Subcutaneous abdominal adipose tissue (tissue), 5 donors: ENCODE measurements at regions not wholly inside any gene's neighbourhood (a gene's known extent, or its start where the extent isn't known, plus 50 kb on each side); places are given as distances from the start of the nearest gene placed in this dataset.

ENCODE experiments used
- H3K27ac ChIP-seq: one replicate; pipeline ENCODE4 v1.7.0; 2013; ENCODE audit warnings: low read depth, mild to moderate bottlenecking, inconsistent platforms, low read length, moderate library complexity
- H3K27me3 ChIP-seq, 5 donors: one replicate each; pipeline ENCODE4 v1.7.0; 2013; ENCODE audit warnings: low read length in 5 of 5, inconsistent platforms in 1 of 5; ENCODE audit not compliant: control insufficient read depth in 5 of 5, insufficient read depth in 4 of 5
- H3K36me3 ChIP-seq, 5 donors: one replicate each; pipeline ENCODE4 v1.7.0; 2013; ENCODE audit warnings: low read length in 5 of 5; ENCODE audit not compliant: control insufficient read depth in 5 of 5, insufficient read depth in 5 of 5
- H3K4me1 ChIP-seq, 5 donors: one replicate each; pipeline ENCODE4 v1.7.0; 2013; ENCODE audit warnings: low read length in 5 of 5, mild to moderate bottlenecking in 3 of 5, moderate library complexity in 1 of 5; ENCODE audit not compliant: control insufficient read depth in 5 of 5, insufficient read depth in 5 of 5
- H3K4me3 ChIP-seq, 5 donors: one replicate each; pipeline ENCODE4 v1.7.0; 2013; ENCODE audit warnings: low read length in 5 of 5, low read depth in 1 of 5
- H3K9ac ChIP-seq, 5 donors: one replicate each; pipeline ENCODE4 v1.7.0; 2013; ENCODE audit warnings: low read length in 5 of 5, mild to moderate bottlenecking in 4 of 5, moderate library complexity in 3 of 5
- H3K9me3 ChIP-seq, 5 donors: one replicate each; pipeline ENCODE4 v1.7.0; 2013; ENCODE audit warnings: low read length in 5 of 5; ENCODE audit not compliant: control insufficient read depth in 5 of 5
- donor health status: healthy.
- donor health status: healthy.
- donor health status: healthy.
- donor health status: healthy.
- donor health status: healthy.

DNA sequence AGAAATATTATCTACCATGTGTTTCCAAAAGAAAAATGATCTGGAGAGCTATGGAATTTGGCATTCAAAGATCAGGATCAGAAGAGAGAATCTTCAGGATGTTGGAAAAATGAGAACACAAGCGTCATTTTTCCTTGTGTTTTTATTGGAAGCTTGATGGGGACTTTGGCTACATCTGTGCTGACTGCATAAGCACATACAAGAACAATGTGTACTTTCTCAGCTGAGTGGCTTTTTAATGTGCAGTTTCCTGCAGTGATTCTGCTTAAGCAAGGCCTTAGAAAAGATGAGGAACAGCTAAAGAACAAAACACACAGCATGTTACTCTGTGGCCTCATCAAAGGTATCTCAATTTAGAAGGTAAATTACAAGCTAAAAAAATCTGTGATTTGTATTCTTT, 1039.9 kb downstream of the GLUD2 start:
- Histone ChIP-seq H3K4me1 (no peaks in the 10 kb centered on the region), H3K27ac (no peak overlapping the region), H3K9ac (no peak overlapping the region), H3K4me3 (no peak overlapping the region), H3K27me3 (no peaks in the 10 kb centered on the region), H3K9me3 (no peaks in the 10 kb centered on the region), H3K36me3 (no peaks in the 10 kb centered on the region)

DNA sequence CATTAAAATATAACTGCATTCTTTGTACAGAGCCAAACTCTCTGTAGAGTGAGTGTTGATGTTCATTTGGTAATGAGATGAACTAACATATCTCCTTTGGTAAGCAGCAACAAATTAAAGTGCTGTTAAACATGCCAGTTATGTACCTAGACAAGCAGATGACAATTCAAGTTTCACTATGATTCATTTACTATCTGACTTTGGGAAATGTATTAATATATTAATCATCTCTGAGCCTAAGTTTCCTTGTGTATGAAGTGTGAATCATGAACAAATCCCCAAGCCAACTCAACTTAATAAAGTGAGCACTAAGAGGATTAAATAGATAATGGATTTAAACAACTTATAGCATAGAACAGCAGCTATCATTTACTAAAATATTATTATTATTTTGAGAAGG, 1044.2 kb downstream of the GLUD2 start:
- Histone ChIP-seq H3K4me1 (no peaks in the 10 kb centered on the region), H3K9ac (no peak overlapping the region), H3K27me3 (no peaks in the 10 kb centered on the region)

DNA sequence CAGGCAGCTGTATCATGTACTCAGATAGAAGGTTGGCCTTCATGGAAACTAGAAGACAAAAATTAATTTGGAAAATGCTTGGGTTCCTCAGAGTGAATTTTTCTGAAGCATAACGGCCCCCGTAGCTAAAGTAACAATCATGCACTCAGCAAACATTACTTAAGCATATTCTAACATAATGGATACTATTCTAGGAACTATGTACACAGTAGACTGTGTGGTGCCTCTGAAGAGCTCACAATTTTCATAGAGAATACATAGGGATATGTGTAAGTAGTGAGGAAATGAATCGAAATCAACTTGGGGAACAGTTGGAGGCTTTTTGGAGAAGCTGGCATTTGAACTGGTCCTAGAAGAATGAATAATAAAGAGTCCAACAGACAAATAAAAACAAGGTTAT, 1045.0 kb downstream of the GLUD2 start:
- Histone ChIP-seq H3K27ac (no peak overlapping the region), H3K4me1 (no peaks in the 10 kb centered on the region), H3K27me3 (no peaks in the 10 kb centered on the region), H3K9me3 (peaks cover 0 to 7% (median 0%) of the 10 kb centered on the region in 5 donors), H3K4me3 (no peak overlapping the region), H3K36me3 (no peaks in the 10 kb centered on the region), H3K9ac (no peak overlapping the region)

More for the DNA sequence above, 1044.2 kb downstream of the GLUD2 start:
- Histone ChIP-seq H3K36me3 (no peaks in the 10 kb centered on the region), H3K27ac (no peak overlapping the region), H3K9me3 (peaks cover 0 to 4% (median 0%) of the 10 kb centered on the region in 5 donors), H3K4me3 (no peak overlapping the region)

DNA sequence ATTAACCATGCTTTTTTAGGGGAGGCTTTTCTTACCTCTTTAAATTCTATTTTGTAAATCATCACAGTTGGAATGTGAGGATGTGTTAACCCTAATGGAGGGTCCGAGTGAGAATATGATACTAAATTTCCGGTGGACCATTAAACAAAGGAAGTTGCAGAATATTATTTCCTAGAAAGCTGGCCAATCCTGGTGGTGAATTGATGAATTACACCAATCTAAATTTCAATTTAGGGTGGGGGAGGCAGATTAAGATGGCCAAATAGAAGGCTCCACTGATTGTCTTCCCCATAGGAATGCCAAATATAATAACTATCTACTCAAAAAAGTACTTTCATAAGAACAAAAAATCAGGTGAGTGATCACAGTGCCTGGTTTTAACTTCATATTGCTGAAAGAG, 1045.6 kb downstream of the GLUD2 start:
- Histone ChIP-seq H3K9ac (no peak overlapping the region), H3K4me3 (no peak overlapping the region), H3K36me3 (no peaks in the 10 kb centered on the region), H3K4me1 (no peaks in the 10 kb centered on the region), H3K27ac (no peak overlapping the region), H3K27me3 (no peaks in the 10 kb centered on the region), H3K9me3 (peaks cover 0 to 12% (median 6%) of the 10 kb centered on the region in 5 donors)

DNA sequence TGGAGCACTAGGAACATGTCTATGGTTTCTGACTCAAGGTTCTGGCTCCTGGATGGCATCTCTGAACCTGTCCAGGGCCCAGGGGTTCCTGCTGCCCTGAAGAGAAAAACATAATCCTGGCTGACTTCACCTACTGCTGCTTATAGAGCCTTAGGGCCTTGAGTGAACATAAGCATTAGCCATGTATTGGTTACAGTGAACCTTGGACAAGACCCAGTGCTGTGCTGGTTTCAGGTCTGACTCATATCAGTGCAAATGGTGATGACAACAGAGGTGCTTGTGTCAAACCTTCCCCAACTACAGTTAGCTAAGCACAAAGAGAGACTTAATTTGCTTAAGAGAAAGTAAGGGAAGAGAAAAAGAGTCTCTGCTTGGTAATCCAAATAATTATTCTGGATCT, 1047.2 kb downstream of the GLUD2 start:
- no peak overlapping the region for H3K9ac ChIP-seq
- no peaks in the 10 kb centered on the region for H3K4me1 ChIP-seq
- no peaks in the 10 kb centered on the region for H3K27me3 ChIP-seq
- H3K27ac ChIP-seq = no peak overlapping the region
- no peak overlapping the region for H3K4me3 ChIP-seq
- H3K36me3 ChIP-seq = no peaks in the 10 kb centered on the region
- H3K9me3 ChIP-seq = peaks cover 0 to 16% (median 7%) of the 10 kb centered on the region in 5 donors

DNA sequence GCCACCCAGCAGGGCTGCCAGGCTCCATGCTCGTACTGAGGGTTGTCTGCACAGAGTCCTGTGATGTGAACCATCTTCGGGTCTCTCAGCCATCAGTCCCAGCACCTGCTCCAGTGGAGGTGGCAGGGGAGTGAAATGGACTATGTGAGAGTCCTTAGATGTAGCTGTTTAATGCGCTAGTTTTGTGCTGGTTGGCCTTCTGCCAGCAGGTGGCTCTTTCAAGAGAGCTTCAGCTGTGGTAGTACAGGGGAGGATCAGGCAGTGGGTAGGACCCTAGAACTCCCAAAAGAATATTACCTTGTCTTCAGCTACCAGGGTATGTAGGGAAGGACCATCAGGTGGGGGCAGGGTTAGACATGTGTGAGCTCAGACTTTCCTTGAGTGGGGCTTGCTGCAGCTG, 1066.0 kb downstream of the GLUD2 start:
- Histone ChIP-seq H3K4me1 (no peaks in the 10 kb centered on the region), H3K4me3 (no peak overlapping the region), H3K27me3 (no peaks in the 10 kb centered on the region), H3K36me3 (no peaks in the 10 kb centered on the region), H3K27ac (no peak overlapping the region), H3K9me3 (peaks cover 0 to 3% (median 0%) of the 10 kb centered on the region in 5 donors), H3K9ac (no peak overlapping the region)

DNA sequence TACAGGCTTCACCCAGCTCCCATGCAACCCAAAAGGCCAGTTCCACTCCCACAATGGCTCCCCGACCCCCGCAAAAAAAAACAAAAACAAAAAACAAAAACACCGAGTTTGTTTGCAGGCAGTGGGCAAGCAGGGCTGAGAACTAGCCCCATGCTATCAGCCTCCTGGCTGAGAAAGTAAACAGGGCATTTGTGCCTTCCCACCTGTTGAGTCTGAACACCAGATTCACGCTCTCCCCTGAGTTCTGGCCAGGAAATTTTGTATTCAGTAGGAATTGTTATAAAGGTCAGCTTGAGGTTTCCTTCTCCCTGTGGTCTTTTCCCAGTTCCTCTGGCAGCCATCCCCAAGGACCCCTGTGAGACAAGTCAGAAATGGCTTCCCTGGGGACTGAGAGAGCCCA, 1066.5 kb downstream of the GLUD2 start:
- Histone ChIP-seq H3K27ac (no peak overlapping the region), H3K9me3 (peaks cover 0 to 3% (median 0%) of the 10 kb centered on the region in 5 donors), H3K9ac (no peak overlapping the region), H3K36me3 (no peaks in the 10 kb centered on the region), H3K4me3 (no peak overlapping the region), H3K27me3 (no peaks in the 10 kb centered on the region), H3K4me1 (no peaks in the 10 kb centered on the region)

DNA sequence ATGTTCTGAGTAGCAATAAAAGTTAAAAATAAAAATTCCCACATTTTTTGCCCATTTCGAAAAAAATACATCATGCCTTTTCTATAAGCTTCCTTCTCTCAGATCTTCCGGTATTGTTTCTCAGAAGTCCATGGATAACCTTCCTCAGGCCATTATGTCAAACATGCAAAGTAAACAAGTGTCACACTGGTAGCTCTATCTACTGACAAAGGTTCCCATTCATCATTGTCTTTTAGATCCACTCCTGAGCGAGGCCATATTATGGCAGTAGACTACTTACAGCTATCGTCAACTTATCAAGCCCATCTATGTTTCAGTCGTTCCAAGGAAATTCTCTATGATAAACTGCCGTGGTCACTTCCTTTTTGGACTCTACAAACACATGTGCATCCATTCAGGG, 1068.2 kb downstream of the GLUD2 start:
- H3K36me3 ChIP-seq = no peaks in the 10 kb centered on the region
- no peak overlapping the region for H3K27ac ChIP-seq
- H3K9ac ChIP-seq = no peak overlapping the region
- no peaks in the 10 kb centered on the region for H3K4me1 ChIP-seq
- H3K9me3 ChIP-seq = peaks cover 0 to 3% (median 0%) of the 10 kb centered on the region in 5 donors
- H3K4me3 ChIP-seq = no peak overlapping the region
- no peaks in the 10 kb centered on the region for H3K27me3 ChIP-seq

DNA sequence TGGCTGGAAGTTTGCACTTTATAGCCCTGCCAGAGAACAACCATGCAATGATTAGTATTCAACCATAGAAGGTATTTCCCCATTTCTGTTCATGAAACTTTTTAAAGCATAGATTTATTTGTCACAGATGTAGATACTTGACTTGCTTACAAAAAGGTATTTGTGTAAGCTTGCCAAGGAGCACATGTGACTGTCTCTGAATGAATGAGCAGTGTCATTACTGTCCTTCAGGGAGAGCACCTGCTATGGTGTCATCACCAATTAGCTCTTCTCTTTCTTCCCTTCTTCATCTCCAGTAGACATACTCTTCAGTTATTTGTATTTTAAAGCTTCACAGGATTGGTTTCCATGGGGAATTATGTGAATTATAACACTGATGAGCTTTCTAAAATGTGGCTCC, 1064.7 kb upstream of the GRIA3 start:
- Histone ChIP-seq H3K4me1 (no peaks in the 10 kb centered on the region), H3K27ac (no peak overlapping the region), H3K27me3 (no peaks in the 10 kb centered on the region), H3K9me3 (no peaks in the 10 kb centered on the region), H3K4me3 (no peak overlapping the region), H3K9ac (no peak overlapping the region), H3K36me3 (no peaks in the 10 kb centered on the region)

DNA sequence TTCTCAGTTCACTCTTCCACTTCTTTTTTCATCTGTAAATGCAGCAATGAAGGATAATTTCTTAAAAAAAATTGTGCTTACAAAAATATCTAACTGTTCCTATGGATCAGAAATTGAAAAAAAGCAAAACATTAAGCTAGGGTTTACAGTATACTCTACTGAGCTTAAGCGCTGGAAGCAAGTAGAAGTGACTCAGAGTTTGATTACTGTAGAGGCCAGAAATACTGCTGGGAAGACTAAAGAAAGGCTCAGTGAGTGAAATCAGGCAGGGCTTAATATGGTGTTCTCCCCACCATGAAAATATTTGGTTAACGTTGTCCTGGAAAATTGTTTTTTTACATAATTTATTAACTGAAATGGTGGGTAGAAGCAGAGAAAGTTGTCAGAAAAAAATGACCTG, 1061.8 kb upstream of the GRIA3 start:
- Histone ChIP-seq H3K9me3 (no peaks in the 10 kb centered on the region), H3K27ac (no peak overlapping the region), H3K4me1 (no peaks in the 10 kb centered on the region), H3K36me3 (no peaks in the 10 kb centered on the region), H3K9ac (no peak overlapping the region), H3K27me3 (no peaks in the 10 kb centered on the region), H3K4me3 (no peak overlapping the region)

DNA sequence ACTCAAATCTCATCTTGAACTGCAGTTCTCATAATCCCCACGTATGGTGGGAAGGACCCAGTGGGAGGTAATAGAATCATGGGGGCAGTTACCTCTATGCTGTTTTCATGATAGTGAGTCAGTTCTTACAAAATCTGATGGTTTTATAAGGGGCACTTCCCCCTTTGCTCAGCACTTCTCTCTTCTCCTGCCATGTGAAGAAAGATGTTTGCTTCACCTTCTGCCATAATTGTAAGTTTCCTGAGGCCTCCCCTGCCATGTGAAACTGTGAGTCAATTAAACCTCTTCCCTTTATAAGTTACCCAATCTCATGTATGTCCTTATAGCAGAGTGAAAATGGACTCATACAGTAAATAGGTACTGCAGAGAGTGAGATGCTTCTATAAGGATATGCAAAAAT, 1050.6 kb upstream of the GRIA3 start:
- no peak overlapping the region for H3K9ac ChIP-seq
- H3K36me3 ChIP-seq = no peaks in the 10 kb centered on the region
- peaks cover 0 to 14% (median 5%) of the 10 kb centered on the region in 5 donors for H3K4me1 ChIP-seq
- H3K4me3 ChIP-seq = no peak overlapping the region
- peaks cover 0 to 3% (median 0%) of the 10 kb centered on the region in 5 donors for H3K9me3 ChIP-seq
- H3K27ac ChIP-seq = peak overlapping the region; percentile 23
- H3K27me3 ChIP-seq = no peaks in the 10 kb centered on the region
